ENCODE measurements at regions not wholly inside any gene's neighbourhood (a gene's known extent, or its start where the extent isn't known, plus 50 kb on each side); places are given as distances from the start of the nearest gene placed in this dataset.

GRCh38 chr1:177487481-177487880, 316.7 kb downstream of the BRINP2 start:
- TF ChIP-seq, protein P1, sequence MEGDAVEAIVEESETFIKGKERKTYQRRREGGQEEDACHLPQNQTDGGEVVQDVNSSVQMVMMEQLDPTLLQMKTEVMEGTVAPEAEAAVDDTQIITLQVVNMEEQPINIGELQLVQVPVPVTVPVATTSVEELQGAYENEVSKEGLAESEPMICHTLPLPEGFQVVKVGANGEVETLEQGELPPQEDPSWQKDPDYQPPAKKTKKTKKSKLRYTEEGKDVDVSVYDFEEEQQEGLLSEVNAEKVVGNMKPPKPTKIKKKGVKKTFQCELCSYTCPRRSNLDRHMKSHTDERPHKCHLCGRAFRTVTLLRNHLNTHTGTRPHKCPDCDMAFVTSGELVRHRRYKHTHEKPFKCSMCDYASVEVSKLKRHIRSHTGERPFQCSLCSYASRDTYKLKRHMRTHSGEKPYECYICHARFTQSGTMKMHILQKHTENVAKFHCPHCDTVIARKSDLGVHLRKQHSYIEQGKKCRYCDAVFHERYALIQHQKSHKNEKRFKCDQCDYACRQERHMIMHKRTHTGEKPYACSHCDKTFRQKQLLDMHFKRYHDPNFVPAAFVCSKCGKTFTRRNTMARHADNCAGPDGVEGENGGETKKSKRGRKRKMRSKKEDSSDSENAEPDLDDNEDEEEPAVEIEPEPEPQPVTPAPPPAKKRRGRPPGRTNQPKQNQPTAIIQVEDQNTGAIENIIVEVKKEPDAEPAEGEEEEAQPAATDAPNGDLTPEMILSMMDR (IDR thresholded peaks at IDR 0.05), result no peak
- TF ChIP-seq POLR2A (IDR thresholded peaks at IDR 0.05), result no peak
